ENCODE measurements at regions not wholly inside any gene's neighbourhood (a gene's known extent, or its start where the extent isn't known, plus 50 kb on each side); places are given as distances from the start of the nearest gene placed in this dataset.

GRCh38 chr2:211089127-211089526, 532.7 kb downstream of the CPS1 start:
- TF ChIP-seq GATA2 (IDR thresholded peaks at IDR 0.05; ENCODE audit: low read depth, low read length), result no peak
- no peak for TF ChIP-seq GATA3 (IDR thresholded peaks at IDR 0.05; ENCODE audit: low read depth, low read length)
